ENCODE measurements at regions not wholly inside any gene's neighbourhood (a gene's known extent, or its start where the extent isn't known, plus 50 kb on each side); places are given as distances from the start of the nearest gene placed in this dataset.
A peak's percentile ranks its signal among the peaks of the same experiment; 100 is the strongest.

DNA sequence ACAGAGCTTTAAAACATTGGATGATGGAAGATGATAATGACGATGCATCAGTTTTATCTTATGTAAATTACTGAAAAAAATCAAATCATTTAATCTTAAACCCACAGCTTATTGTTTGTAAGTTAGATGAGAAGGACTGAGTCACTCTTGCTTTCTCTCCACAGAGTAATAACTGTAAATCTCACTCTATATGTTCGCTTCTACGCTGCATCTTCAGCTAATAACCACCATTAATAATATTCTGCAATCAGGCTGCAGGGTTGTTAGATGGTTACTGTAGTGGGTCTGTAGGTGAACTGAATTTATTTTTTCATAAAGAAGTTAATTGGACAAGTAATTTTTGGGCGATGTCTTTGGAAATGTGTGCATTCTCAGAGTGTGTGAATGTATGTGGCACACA, 260.0 kb downstream of the FAT3 start:
- DNase-seq: no peak

DNA sequence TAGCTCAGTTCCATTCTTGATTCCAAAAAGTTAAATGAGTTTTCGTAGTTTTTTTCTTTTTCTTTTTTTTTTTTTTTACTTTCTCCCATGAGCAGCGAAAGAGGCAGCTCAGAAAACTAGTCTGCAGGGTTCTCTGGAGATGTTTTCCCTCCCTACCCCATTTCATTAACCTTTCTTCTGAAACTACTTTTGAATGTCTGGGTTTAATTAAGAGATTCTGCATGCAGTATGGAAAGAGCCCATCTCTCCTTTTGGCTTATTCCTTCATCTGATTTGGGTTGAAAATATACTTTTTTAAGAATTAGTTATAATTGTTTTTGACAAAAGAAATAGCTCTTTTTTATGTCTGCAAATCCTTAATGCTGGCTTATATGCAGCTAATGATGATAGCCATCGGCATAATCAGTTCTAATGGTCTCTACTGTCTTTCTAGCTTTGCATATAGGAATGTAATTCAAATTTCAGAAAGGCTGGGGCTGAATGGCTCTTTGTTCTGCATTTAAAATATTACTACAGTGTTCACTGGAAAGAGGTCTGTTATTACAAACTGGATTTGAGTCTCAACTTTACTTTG, 265.3 kb downstream of the FAT3 start:
- no peak for DNase-seq

DNA sequence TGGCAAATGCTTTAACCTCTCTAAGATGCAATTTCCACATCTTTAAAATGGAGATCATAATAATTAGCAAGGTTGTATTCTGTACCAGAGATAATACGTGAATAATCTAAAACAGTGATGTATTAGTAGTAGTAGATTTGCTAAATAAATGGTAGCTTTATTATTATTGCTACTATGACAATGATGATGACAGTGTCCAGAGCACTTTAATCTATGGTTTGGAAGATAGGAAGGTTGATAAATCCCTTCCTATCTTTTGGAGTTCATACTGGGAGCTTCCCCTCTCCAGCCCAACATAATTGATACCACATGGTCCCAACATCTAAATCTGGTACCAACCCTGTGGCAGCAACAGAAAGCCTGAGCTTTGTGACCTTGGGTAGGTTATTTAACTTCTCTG, 267.8 kb downstream of the FAT3 start:
- DNase-seq: no peak

DNA sequence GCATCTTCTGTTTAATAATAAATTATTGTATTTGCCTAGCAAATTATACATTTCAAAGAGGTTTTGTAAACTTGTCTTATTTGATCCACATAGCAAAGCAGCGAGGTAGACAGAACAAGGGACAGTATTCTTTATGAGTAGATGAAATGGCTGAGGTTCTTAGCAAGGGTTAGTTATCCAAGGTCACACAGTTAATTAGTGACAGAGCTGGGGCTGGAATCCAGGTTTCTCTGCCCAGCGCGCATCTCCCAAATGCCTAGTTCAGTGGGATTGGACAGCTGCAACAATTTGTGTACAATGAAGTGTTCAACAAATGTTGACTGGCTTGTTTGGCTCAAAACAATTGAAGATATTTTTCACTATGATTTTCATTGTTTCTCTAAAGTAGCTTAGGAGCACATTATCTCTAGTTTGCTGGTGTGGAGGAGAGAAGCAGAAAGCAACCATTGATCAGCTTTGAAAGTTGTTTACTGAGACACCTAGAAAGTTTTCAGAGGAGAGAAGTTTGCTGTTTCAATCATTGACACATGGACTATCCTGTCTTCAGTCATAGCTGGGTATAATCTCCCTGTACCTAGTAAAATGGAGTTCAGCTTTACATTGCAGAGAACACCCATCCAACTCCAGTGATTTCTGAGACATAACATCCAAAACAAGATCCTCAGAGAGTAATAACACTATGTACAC, 270.6 kb downstream of the FAT3 start:
- no peak for DNase-seq

DNA sequence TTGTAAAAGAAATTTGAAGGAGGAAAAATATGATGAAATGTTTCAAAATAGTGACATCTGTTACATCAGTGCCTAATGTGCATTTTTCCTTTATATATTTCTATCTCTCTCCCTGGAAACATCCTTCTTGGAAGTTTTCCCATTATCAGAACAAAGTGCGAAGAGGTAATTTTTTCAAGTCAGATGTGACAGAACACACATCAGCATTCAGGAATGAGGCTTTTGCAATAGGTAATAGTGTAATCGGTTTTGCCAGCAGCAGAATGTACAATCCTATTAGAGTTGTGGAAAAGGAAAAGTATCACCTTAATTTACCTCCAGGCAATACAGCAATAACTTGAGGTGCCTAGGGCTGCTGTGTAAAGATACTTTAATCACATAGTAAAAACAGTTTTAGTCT, 275.8 kb downstream of the FAT3 start:
- DNase-seq: peak; percentile 12

DNA sequence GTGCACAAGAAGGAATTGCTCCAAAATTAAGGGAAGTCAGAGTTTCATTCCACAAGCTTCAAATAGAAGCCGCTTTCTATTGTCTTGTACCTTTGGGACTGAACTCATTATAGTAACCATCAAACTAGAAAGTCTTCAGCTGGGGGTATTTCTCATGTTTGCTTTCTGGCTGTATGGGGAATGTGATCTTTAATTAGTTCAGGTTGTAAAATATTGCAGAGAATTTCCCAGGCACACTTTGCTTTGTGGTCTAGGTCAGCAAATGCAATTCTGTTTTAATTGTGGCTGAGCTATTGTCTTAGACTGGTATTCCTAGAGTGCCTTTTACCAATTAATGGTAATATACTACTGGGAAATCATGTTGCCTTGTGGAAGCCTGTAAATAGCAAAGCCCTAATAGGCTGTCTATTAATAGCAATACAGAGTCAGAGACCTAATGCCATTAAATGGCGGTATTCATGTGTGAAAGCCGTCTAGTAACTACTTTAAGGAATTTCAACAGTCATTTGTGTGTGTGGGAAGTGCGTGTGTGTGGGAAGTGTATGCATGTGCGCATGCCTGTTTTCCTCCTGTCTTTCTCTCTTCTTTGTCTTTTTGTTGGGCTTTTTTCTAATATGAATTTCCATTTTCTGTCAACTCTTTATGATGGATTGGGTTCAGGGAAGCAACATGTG, 276.6 kb downstream of the FAT3 start:
- DNase-seq: no peak

DNA sequence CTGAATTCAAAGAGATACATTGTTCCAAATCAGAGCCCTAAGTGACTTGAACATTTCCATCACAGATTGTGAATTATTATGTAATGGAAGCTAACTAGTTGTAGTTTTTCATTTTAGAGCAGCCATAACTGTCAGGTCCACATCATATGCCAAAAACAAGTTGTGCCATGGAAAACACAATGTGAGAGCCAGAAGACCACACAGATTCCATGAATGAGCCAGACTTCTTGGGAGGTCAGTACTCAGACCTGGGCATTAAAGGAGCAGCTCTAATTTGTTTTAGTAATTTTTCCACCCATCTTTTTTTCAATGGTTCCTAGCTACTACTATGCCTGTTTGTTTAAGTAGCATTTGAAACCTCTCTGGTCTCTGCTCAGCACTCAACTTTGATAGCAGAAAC, 279.4 kb downstream of the FAT3 start:
- DNase-seq: no peak

DNA sequence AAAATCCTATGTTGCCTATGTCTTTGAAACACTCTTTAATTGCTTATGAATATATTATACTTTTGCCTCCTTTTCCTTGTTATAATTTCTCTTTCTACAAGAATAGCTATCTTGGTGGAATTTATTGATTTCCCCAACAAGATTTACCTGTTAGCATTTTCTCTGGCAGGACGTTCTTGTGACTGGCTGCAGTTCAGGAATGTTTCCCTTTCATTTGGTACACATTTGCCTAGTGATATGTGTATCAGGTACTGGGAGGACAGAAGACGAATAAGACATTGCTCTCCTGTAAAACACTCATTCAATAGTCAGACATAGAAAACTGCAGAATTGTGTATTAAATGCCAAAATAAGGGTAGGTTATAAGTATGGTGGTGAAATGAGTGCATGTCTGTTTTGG, 279.9 kb downstream of the FAT3 start:
- DNase-seq: no peak

DNA sequence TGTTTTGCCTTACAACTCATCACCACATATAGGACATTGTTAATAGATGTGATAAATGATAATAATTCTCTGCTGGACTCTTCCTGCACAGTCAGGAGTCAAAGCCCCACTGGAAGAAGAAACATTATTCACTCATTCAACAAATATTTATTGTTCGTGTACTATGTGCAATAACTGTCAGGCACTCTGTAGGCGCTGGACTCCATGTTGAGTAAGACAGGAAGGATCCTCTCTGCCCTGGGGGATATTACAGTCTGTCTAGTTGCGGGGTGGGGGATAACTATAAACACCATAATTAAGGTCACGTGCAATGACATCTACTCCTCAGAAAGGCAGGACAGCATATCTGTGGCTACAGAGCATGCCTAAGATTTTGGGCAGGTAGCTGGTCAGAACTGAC, 281.1 kb downstream of the FAT3 start:
- no peak for DNase-seq

DNA sequence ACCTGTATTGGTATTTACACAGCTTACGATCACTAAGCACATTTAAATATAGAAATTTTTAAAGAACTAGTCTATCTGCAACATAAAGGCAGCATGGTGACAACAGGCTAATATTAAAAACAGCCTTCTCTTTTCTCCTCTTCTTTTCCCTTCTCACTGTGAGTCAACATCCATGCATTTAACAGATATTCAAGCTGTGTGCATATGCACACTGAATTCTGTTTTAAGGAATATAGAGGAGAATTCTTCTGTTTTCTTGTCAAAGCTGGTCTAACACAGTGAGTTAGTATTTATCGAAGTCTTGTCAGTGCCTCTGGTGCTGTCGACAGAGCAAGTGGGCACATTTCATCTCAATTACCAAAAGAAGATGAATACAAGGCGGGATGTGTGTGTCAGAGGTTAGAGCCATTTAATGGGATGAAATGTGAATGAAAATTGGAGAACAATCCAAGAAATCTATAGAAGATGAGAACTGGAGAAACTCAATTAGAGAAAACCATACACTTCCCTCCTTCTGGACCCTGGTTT, 282.3 kb downstream of the FAT3 start:
- no peak for DNase-seq

DNA sequence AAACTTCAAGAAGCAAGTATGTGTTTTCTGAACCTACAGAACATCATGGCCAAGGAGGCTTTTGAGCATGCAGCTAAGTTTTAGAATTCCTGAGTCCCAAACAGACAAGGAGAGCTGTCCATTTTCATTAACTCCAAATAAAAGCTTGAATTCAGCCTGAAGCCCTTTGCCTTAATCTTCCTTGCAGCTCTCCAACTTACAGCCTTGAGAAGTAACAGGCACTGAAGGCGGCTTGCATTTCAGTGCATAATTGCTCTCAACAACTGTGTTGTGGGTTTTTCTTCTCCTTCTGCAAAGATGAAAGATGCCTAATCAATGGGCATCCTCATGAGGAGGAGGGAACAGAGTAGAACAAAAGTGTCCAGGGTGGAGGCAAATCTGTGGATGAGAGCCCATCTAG, 286.0 kb downstream of the FAT3 start:
- DNase-seq: no peak

DNA sequence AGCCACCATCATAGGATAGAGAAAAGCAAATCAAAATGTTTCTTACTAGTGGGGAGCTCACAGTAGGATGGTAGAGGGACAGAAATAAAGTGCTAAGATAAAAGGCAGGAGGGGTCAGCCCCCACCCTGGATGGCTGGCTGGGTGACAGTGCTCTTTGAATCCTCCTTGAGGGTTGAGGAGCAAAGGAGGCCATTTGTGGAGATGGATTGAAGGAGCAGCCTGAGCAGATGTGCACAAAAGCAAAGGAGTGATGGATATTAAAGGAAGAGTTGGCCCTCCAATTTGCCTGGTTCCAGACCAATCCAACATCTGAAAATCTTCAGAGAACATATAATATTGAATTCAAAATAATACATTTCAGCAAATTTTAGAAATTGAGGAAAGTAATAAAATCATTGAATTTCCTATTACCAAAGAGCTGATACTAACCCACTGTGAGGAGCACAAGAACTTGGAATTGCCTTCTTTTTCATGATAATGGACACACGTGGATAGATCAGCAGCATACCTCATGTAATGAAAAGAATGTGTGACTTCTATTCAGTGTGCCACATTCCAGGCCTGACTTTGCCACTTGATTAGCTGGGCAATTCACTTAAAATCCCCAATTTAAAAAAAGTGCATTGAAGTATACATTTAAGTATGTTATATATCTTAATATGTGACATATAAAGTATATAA, 287.0 kb downstream of the FAT3 start:
- DNase-seq: no peak

DNA sequence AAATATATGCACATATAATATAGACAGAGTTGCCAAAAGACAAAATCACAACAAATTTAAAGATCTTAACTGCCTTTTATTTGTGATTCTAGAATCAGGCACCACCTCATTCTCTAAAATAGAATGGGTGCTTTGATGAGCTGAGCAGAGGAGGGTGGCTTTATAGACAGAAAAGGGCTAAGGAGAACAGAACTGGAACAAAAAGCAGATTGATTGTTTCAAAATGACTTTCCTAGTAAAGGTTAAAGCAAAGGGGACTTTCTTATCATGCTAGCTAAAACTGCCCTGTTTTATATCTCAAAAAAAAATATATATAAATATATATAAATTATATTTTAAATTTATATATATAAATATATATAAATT, 287.6 kb downstream of the FAT3 start:
- no peak for DNase-seq

DNA sequence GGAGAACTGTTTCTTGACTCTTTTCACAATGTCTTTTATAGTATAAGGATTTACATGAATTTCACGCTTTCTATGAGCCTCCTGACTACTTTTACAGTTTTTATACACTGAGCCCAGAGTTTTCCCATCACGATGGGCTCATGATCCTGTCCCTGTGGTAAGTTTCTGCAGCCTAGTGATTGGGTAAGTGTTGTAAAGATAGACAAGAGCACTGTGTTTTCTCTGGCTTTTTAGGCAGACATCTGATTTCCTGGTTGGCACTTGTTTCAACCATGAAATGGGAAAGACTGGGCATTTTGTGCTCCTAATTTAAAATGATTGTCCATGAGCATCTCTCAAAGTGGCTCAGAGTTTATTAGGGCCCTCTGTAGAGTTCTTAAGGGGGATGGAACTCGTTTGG, 299.0 kb downstream of the FAT3 start:
- no peak for DNase-seq

DNA sequence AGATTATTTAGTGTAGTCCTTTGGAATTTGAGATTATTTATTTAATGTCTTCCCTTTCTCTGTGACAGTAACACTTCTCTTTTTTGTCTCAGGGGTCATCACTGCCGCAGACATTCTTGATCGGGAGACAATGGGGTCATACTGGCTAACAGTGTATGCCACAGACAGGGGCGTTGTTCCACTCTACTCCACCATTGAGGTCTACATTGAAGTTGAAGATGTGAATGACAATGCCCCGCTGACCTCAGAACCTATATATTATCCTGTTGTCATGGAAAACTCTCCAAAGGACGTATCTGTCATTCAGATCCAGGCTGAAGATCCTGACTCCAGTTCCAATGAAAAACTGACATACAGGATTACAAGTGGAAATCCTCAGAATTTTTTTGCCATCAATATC, 299.9 kb downstream of the FAT3 start:
- DNase-seq: no peak

DNA sequence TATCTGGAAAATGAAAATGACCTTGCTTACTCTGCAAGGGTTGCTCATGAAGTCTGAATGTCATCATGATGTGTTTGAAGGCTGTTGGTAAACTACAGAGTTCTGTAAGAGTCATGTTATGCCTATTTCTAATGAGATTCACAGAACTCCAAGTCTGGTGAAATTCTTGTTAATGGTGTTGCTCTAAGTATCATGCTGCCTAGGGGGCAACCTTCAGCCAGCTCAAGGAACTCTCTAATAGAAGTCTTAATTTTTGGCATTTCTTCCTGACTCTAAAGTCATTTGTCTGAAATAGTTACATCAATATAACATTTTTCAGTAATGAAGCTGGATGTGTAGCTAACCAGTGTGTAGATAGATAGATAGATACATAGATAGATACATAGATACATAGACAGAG, 302.8 kb downstream of the FAT3 start:
- DNase-seq: no peak

DNA sequence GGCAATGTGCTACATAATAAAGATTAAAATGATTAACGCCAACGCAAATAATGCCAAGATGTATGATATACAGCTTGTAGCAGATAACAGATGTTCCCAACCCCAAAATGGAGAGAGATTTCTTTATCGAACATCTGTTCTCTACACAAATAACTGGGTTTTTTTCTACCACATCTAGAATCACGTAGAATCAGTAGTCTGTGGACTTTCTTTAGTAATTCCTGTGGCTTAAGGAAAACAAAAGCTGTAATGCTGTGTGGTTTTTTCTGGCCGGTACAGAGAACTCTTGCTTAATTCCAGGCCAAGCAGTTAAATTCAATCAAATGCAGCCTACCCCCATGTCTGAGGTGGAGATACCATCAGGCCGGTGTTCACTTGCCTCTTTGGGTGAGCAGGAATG, 303.4 kb downstream of the FAT3 start:
- peak; percentile 3 for DNase-seq

DNA sequence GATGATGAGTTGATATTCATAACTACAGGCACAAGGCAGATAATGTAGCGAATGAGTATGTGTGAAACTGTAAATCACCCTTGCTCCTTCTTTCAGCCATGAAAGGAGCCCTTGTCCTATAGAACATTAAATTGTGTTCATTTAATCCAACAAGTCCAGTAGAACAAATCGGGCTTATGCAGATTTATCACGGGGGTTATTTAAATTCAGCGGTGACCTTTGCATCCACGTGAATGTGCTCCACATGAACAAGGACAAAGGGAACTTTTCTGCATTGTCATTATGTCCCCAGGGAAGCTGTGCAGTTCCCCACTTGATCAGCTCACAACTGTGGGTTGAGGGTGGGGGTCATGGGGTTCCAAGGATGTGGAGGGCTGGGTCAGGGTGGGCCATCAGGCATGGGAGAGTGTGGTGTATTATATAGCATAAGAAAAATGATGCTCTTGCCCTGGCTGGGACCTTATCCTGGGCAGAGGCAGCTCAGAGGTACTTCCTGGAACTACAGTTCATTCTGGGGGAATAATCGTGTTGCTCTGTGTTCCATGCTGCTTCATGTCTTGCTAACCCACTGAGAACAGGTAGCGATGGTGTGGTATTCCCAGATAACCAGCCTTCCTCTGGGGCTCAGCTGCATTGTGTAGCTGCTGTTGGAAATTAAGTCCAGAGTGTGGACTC, 306.6 kb downstream of the FAT3 start:
- DNase-seq: no peak

DNA sequence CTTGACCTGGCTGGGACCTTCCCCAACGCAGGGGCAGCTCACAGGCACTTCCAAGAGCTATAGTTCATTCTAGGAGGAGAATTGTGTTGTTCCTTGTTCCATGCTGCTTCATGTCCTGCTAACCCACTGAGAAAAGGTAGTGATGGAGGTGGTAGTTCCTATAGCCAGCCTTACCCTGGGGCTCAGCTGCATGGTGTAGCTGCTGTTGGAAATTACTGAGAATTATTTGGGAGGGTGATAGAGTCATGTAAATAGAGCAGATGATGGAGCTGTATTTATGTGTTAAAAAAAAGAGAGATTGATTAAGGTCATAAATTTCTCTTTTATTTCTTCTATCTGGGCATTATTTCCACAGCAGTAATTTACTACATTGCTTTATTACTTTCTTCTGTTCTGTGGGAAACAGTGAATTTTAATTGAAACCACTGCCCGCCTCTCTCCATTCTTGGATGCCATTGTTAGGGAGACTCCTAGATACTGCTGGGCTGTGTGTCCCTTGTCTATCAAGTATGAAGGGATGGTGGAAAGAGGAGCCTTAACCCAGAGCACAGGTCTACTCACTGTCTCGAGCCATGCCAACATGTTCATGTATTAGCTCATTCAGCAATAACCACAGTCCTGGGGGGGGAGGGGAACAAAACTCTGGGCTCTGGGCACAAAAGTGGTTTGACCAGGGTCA, 309.2 kb downstream of the FAT3 start:
- no peak for DNase-seq

DNA sequence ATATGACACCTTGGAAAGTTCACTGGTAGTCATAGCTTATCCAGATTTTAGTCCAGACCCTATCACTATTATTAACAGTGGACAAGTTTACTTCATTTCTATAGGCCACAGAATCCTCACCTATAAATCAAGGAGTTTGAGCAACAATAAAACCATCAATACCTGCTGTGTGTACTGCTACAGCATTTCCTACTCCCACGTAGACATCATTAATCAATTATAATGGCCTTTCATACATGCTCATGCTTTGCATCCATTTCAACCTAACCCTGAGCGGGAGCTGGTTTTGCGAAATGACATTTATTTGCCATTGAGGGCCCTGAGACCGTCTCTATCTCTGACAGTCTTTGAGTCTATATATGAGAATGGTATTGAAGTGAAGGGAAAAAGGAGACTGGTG, 312.3 kb downstream of the FAT3 start:
- DNase-seq: no peak

DNA sequence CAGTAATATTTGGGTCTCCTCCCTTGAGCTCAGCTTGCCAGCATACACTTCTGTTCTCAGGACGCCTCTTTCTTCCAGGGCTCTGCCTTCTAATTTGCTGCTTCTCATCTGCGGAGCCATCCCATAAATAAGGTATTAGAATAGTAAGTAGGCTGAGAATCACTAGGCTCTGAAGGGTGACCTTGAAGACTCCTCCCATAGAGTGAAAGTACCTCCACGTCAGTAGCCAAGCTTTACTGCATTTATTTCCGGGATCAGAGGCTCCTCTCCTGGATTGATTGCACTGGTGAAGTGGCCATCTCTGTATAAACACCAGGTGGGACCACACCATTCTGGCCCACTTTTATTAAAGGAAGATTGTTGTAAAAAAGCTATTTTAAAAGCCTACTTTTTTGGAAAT, 315.5 kb downstream of the FAT3 start:
- no peak for DNase-seq

DNA sequence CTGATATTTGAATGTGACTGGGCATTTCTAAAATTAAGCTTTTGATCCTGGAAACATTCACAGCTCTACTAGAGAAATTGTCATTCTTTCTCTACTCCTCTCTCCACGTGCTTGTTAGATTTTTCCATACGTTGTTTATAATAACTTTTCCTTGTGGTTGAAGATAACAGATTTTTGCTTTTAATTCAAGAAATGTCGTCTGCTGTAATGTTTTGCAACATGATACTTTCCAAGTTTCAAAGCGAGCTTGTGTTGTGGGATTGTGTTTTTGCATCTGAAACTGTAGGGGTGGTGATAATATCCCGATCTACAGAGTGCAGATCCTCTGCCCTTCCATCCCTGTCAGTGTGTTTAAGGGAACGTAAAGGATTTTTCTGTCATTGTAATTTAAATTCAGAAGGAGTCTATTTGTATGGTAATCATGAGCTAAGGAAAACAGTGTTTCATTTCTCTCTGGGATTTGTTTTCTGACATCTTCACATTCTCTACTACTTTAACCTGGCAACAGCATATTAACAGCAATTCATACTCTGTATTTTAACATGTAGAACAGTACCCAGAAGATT, 321.4 kb downstream of the FAT3 start:
- no peak for DNase-seq

All from kidney glomerular epithelial cell (primary cell).